Neural cell (in vitro differentiated cells): ENCODE measurements at regions not wholly inside any gene's neighbourhood (a gene's known extent, or its start where the extent isn't known, plus 50 kb on each side); places are given as distances from the start of the nearest gene placed in this dataset.

Source experiments
- H2AFZ ChIP-seq: fragments of 200-600, 300-800 bp; sonication (generic), shearing (Covaris generic); 2 replicates; pipeline ENCODE4 v1.6.0; 2014; ENCODE audit warnings: low read depth, mild to moderate bottlenecking, antibody characterized with exemption, low read length, moderate library complexity
- H3F3A ChIP-seq: fragments of 200-600 bp; shearing (Covaris generic); 2 replicates; pipeline ENCODE4 v1.6.1; 2016; ENCODE audit warnings: mild to moderate bottlenecking, moderate library complexity, mixed read lengths, antibody characterized with exemption, low read length; ENCODE audit not compliant: insufficient read depth, poor library complexity, severe bottlenecking
- H3K27ac ChIP-seq: fragments of 200-600, 300-800 bp; sonication (generic), shearing (Covaris generic); 2 replicates; pipeline ENCODE4 v1.5.1; 2014; ENCODE audit warnings: mild to moderate bottlenecking, low read length, moderate library complexity
- H3K27me3 ChIP-seq: fragments of 300-800, 200-600 bp; sonication (generic), shearing (Covaris generic); 2 replicates; pipeline ENCODE4 v1.6.0; 2014; ENCODE audit warnings: mild to moderate bottlenecking, low read depth, low read length, moderate library complexity; ENCODE audit not compliant: insufficient read depth
- H3K36me3 ChIP-seq: fragments of 300-800, 200-600 bp; sonication (generic), shearing (Covaris generic); 2 replicates; pipeline ENCODE4 v1.5.1; 2014; ENCODE audit warnings: mild to moderate bottlenecking, antibody characterized with exemption, low read length, moderate library complexity; ENCODE audit not compliant: insufficient read depth
- H3K4me2 ChIP-seq: fragments of 300-800, 200-600 bp; sonication (generic), shearing (Covaris generic); 2 replicates; pipeline ENCODE4 v1.6.0; 2014; ENCODE audit warnings: mild to moderate bottlenecking, low read length
- H3K4me3 ChIP-seq: fragments of 300-800, 200-600 bp; sonication (generic), shearing (Covaris generic); 2 replicates; pipeline ENCODE4 v1.5.1; 2014; ENCODE audit warnings: mild to moderate bottlenecking, low read length, moderate library complexity
- H3K79me2 ChIP-seq: fragments of 200-600 bp; shearing (Covaris generic); replicated peaks from 2 replicates; pipeline ENCODE4 v1.6.0; 2014; ENCODE audit warnings: mild to moderate bottlenecking, low read length, moderate library complexity; ENCODE audit not compliant: insufficient read depth
- H3K9ac ChIP-seq: fragments of 300-800, 200-600 bp; sonication (generic), shearing (Covaris generic); 2 replicates; pipeline ENCODE4 v1.6.1; 2016; ENCODE audit warnings: mild to moderate bottlenecking, low read length, mixed read lengths
- H3K9me2 ChIP-seq: fragments of 200-600 bp; shearing (Covaris generic); 2 replicates; pipeline ENCODE4 v1.6.1; 2016; ENCODE audit warnings: mild to moderate bottlenecking, low read length, mixed read lengths; ENCODE audit not compliant: insufficient read depth
- H3K9me3 ChIP-seq: fragments of 200-600, 300-800 bp; sonication (generic), shearing (Covaris generic); 2 replicates; pipeline ENCODE4 v1.6.1; 2016; ENCODE audit warnings: mild to moderate bottlenecking, mixed run types, low read length, moderate library complexity, mixed read lengths
- H4K20me1 ChIP-seq: fragments of 200-600 bp; shearing (Covaris generic); 2 replicates; pipeline ENCODE4 v1.6.1; 2016; ENCODE audit warnings: mild to moderate bottlenecking, mixed run types; ENCODE audit not compliant: insufficient read depth
- CTCF ChIP-seq: fragments of 450-650 bp; IDR thresholded peaks from 2 replicates; pipeline ENCODE4 v1.5.1; 2014; ENCODE audit warnings: antibody characterized with exemption, mild to moderate bottlenecking, moderate library complexity; ENCODE audit not compliant: poor library complexity, severe bottlenecking
- EP300 ChIP-seq: fragments of 450-650 bp; conservative IDR thresholded peaks from 2 replicates; pipeline ENCODE4 v1.6.1; 2014; ENCODE audit warnings: antibody characterized with exemption, mild to moderate bottlenecking, moderate library complexity; ENCODE audit not compliant: poor library complexity, severe bottlenecking
- EZH2 ChIP-seq: fragments of 200-600, 300-800 bp; shearing (Covaris generic), sonication (generic); IDR thresholded peaks from 2 replicates; pipeline ENCODE4 v1.6.1; 2014; ENCODE audit warnings: antibody characterized with exemption, low read length, borderline replicate concordance, mild to moderate bottlenecking; ENCODE audit not compliant: insufficient read depth, poor library complexity, severe bottlenecking
- MXI1 ChIP-seq: fragments of 450-650 bp; conservative IDR thresholded peaks from 2 replicates; pipeline ENCODE4 v1.6.1; 2014; ENCODE audit warnings: antibody characterized with exemption, mild to moderate bottlenecking; ENCODE audit not compliant: poor library complexity, severe bottlenecking
- POLR2AphosphoS5 ChIP-seq: IDR thresholded peaks from 2 replicates; pipeline ENCODE4 v1.6.1; 2012
- RAD21 ChIP-seq: fragments of 450-650 bp; conservative IDR thresholded peaks from 2 replicates; pipeline ENCODE4 v1.6.1; 2014; ENCODE audit warnings: antibody characterized with exemption, mild to moderate bottlenecking, moderate library complexity
- REST ChIP-seq: IDR thresholded peaks from 2 replicates; pipeline ENCODE4 v1.6.1; 2012; ENCODE audit warnings: borderline replicate concordance
- SMC3 ChIP-seq: fragments of 450-650 bp; conservative IDR thresholded peaks from 2 replicates; pipeline ENCODE4 v1.6.1; 2014; ENCODE audit warnings: antibody characterized with exemption, mild to moderate bottlenecking, moderate library complexity; ENCODE audit not compliant: poor library complexity
- TAF1 ChIP-seq: IDR thresholded peaks from 2 replicates; pipeline ENCODE4 v1.6.1; 2012; ENCODE audit warnings: low read depth

GRCh38 chr5:158514986-158515359 is 584.7 kb downstream of the EBF1 start:
- Histone ChIP-seq H3F3A (no peaks in the 10 kb centered on the region), H3K36me3 (no peaks in the 10 kb centered on the region), H4K20me1 (no peaks in the 10 kb centered on the region), H3K9me2 (no peaks in the 10 kb centered on the region), H3K4me2 (no peak overlapping the region), H3K27ac (no peak overlapping the region), H3K9ac (no peak overlapping the region), H2AFZ (no peak overlapping the region), H3K27me3 (no peaks in the 10 kb centered on the region), H3K79me2 (no peaks in the 10 kb centered on the region), H3K4me3 (no peak overlapping the region), H3K9me3 (no peaks in the 10 kb centered on the region)
- TF ChIP-seq MXI1, result no peak
- no peak for TF ChIP-seq SMC3
- no peak for TF ChIP-seq REST
- no peak for TF ChIP-seq EZH2
- TF ChIP-seq EP300, result no peak
- no peak for TF ChIP-seq CTCF
- TF ChIP-seq TAF1, result no peak
- TF ChIP-seq POLR2AphosphoS5, result no peak
- no peak for TF ChIP-seq RAD21

- H3K36me3 ChIP-seq, result no peaks in the 10 kb centered on the region
- no peak overlapping the region for H3K4me3 ChIP-seq
Observed at GRCh38 chr5:158514319-158514985, 585.3 kb downstream of the EBF1 start.

More at GRCh38 chr5:158514319-158514985, 585.3 kb downstream of the EBF1 start:
- H3K27ac ChIP-seq, result no peak overlapping the region
- H3K27me3 ChIP-seq, result no peaks in the 10 kb centered on the region
- no peak overlapping the region for H2AFZ ChIP-seq
- no peak overlapping the region for H3K4me2 ChIP-seq
- H3F3A ChIP-seq, result no peaks in the 10 kb centered on the region
- H3K9ac ChIP-seq, result no peak overlapping the region
- TF ChIP-seq MXI1 (no peak), RAD21 (no peak), TAF1 (no peak), REST (no peak), CTCF (no peak), POLR2AphosphoS5 (no peak), EZH2 (no peak), SMC3 (no peak), EP300 (no peak)
- H3K79me2 ChIP-seq, result no peaks in the 10 kb centered on the region
- no peaks in the 10 kb centered on the region for H3K9me2 ChIP-seq
- H3K9me3 ChIP-seq, result no peaks in the 10 kb centered on the region
- H4K20me1 ChIP-seq, result no peaks in the 10 kb centered on the region
